GM19455 (cell line): ENCODE measurements at regions not wholly inside any gene's neighbourhood (a gene's known extent, or its start where the extent isn't known, plus 50 kb on each side); places are given as distances from the start of the nearest gene placed in this dataset.

Experiments
- ATAC-seq: cut with Tn5 transposase; IDR thresholded peaks from one replicate; pipeline ENCODE4 v1.9.1; 2021; ENCODE audit not compliant: unreplicated experiment

DNA sequence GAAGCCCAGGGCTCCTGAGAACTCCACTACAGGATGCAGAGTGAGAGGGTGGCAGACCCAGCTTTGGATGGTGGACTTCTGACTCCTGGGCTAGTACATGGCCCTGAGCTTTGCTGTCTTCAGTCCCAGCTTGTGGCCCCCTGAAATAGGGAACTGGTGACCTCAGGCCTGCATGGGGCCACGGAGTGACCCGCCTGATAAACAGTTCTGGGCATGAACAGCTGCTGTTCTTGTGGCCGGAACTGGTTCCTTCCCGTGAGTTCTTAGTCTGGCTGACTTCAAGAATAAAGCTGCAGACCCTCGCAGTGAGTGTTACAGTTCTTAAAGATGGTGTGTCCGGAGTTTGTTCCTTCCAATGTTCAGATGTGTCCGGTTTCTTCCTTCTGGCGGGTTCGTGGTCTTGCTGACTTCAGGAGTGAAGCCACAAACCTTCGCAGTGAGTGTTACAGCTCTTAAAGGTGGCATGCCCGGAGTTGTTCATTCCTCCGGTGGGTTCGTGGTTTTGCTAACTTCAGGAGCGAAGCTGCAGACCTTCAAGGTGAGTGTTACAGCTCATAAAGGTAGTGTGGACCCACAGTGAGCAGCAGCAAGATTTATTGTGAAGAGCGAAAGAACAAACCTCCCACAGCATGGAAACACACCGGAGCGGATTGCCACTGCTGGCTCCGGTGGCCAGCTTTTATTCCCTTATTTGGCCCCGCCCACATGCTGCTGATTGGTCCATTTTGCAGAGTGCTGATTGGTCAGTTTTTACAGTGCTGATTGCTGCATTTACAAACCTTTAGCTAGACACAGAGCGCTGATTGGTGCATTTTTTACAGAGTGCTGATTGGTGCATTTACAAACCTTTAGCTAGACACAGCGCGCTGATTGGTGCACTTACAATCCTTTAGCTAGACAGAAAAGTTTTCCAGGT lies 268.0 kb downstream of the ZEB1 start:
- ATAC-seq = no peak

DNA sequence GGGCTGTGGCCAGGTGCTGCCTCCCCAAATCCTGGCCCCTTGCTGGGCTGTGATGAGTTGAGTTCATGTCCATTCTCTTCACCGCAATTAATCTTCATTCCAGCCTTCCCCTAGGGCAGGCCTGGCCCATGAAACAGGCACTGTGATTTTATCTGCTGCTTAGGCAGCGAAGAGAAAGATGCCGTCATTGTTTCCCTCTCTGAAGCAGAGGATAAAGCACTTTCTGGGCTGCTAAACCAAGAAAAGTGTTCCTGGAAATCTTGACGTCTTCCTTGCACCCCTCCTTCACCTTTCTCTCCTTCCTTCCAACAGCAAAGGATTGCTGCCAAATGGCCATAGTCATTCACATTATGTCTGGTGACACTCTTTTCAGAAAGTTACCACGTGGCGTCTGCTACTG lies 265.9 kb downstream of the ZEB1 start:
- no peak for ATAC-seq

DNA sequence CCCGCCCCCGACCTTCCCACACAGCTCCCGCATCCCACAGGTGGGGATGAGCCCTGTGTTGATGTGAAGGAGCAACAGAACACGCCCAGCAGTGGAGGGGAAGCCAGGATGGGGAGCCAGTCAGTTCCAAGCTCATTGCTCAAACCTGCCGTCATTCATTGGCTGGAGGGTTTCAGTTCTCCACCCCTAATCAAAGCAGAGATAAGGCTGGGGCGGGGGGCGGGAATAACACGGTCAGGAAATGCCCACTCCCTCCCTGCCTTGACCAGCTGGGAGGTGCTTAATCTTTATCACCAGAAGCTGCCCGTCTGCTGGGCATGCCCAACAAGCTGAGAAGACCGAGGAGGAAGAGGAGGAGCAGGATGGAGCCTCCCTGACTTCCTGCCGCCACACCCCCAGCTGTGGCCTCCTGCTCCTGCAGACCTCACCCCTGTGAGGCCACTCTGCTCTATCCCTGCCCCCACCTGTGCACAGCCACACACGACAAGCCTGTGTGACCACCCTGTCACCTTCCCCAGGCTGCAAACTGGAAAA lies 265.1 kb downstream of the ZEB1 start:
- no peak for ATAC-seq

DNA sequence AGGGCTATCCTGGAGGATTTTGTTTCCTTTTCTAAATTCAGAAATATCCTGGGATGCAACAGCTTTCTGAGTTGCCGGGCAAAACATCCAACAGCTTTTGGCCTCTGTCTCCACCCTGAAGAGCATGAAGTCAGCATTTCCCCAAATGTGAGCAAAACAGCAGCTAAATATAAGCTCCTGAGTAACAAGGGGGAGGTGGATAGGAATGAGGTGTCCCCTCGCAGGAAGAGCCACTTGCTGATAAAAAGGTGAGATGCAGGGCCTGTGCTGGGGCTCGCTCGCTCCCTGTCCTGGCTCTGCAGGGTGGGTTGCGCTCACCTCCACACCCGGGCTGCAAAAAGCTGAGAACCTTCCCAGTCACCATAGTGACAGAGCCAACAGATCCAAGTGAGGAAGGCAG lies 264.3 kb downstream of the ZEB1 start:
- no peak for ATAC-seq

DNA sequence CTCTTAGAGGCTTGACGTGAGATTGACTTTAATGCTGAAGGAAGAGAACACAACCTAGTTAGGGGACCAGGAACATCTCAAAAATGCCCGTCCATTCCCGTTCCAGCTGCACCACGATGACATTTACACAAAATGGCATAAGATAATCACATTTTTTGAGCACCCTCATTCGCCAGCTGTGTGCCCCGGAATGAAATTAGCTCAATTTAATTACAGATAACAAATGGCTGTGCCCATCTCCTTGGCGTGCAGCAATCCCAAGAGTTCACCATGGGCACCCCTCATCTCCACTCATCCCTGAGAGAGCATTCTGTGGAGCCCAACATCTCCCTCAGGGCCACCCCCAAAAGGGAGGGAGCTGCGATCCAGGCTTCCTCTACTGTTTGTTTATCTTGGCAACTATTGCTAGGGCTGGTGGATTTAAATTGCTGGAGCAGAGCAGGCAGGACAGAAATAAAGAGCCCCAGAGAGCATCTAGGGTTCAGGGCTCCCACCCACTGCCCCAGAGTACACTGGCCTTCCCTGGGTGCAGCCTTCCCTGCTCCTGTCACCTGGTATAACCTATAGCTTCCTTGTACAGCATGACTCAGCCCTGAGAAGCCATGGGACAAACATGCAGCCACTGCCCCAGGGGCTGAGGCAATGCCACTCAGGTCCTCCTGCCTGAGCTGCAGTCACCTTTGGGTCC lies 263.5 kb downstream of the ZEB1 start:
- no peak for ATAC-seq

DNA sequence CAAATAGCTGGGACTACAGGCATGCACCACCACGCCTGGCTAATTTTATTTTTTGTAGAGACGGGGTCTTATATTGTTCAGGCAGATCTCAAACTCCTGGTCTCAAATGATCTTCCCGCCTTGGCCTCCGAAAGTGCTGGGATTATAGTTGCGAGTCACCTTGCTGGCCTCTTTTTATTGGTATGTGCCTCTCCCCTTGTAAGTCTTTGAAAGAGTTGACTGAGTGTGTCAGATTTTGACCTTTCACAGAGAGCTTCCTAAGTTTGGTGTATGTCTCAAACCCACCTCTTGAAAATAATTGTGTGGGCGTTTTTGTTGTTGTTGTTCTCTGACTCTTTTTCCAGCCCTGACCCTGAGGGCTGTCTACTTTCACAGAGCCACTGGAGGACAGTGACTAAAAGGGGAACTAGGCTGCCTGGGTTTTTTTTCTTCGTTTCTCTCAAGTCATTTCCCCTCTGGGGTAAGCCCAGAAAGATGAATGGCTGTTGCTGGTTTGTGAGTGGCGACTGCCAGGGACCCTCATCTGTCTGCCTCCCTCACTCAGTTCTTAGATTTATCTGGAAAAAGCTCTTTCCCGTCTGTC lies 262.8 kb downstream of the ZEB1 start:
- ATAC-seq = no peak

DNA sequence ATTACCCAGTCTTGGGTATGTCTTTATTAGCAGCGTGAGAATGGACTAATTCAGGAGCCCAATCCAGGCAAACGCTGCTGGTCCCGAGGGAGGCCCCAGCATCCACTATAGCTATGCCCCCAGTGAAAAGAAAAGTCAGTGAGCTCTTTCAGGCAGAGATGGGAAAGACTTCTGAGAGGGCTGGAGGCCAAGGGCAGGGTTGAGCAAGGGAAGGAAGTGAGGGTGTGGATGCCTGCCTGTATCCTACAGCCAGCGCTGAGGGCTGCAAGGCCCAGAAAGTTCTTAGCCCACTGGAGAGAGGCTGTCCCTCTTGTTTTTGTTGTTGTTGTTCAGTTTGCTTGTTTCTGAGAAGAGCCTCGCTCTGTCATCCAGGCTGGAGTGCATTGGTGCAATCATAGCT lies 261.6 kb downstream of the ZEB1 start:
- no peak for ATAC-seq
